ENCODE measurements at regions not wholly inside any gene's neighbourhood (a gene's known extent, or its start where the extent isn't known, plus 50 kb on each side); places are given as distances from the start of the nearest gene placed in this dataset.
A peak's percentile ranks its signal among the peaks of the same experiment; 100 is the strongest.

DNA sequence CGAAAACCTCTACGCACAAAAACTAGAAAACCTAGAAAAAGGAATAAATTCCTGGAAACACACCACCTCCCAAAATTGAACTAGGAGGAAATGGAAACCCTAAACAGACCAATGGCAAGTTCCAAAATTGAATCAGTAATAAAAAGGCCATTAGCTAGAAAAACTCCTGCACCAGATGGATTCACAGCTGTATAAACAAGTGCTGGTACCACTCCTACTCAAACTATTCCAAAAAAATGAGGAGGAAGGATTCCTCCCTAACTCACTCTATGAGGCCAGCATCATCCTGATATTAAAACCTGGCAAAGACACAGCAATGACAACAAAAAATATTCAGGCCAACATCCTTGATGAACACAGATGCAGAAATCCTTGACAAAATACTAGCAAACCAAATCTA lies 228.2 kb downstream of the CHRM2 start:
- Histone ChIP-seq H3K27ac (replicated peaks) (no peak overlapping the region), H3K36me3 (no peaks in the 10 kb centered on the region), H3K4me1 (peaks cover 9% of the 10 kb centered on the region), H3K9me3 (replicated peaks) (peaks cover 13% of the 10 kb centered on the region), H3K27me3 (ENCODE audit: low read depth) (no peaks in the 10 kb centered on the region), H3K4me3 (no peak overlapping the region)
- DNase-seq = no peak
- TF ChIP-seq, protein P1, sequence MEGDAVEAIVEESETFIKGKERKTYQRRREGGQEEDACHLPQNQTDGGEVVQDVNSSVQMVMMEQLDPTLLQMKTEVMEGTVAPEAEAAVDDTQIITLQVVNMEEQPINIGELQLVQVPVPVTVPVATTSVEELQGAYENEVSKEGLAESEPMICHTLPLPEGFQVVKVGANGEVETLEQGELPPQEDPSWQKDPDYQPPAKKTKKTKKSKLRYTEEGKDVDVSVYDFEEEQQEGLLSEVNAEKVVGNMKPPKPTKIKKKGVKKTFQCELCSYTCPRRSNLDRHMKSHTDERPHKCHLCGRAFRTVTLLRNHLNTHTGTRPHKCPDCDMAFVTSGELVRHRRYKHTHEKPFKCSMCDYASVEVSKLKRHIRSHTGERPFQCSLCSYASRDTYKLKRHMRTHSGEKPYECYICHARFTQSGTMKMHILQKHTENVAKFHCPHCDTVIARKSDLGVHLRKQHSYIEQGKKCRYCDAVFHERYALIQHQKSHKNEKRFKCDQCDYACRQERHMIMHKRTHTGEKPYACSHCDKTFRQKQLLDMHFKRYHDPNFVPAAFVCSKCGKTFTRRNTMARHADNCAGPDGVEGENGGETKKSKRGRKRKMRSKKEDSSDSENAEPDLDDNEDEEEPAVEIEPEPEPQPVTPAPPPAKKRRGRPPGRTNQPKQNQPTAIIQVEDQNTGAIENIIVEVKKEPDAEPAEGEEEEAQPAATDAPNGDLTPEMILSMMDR (IDR thresholded peaks at IDR 0.05; ENCODE audit: borderline replicate concordance) = no peak
- intact Hi-C loops (cut with micrococcal nuclease) = no loop called here

DNA sequence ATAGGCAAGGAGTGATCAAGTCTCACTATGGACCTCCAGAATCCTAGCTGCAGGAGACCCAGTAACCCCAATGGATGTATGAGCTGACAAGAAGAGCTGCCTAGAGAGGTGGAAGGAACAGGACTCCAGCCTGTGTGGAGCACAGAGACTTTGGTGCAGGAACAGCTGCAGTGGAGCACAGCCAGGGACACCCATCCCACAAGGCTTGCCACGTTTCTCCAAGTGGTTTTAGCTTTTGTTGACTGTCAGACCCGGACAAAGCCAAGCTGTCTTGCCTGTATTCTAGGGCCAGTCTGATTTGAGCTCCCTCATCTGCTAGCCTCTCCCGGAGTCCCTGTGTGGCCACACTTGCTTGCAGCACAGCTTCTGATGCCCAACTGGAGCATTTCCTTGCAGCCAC lies 224.7 kb downstream of the CHRM2 start:
- peak; percentile 17 for DNase-seq
- peaks cover 9% of the 10 kb centered on the region for H3K4me1 ChIP-seq
- H3K4me3 ChIP-seq = no peak overlapping the region
- intact Hi-C loops (cut with micrococcal nuclease) = no loop called here
- no peaks in the 10 kb centered on the region for H3K27me3 ChIP-seq (ENCODE audit: low read depth)
- TF ChIP-seq, protein P1 (IDR thresholded peaks at IDR 0.05; ENCODE audit: borderline replicate concordance) = no peak
- H3K36me3 ChIP-seq = no peaks in the 10 kb centered on the region
- H3K9me3 ChIP-seq (replicated peaks) = peaks cover 13% of the 10 kb centered on the region
- H3K27ac ChIP-seq (replicated peaks) = no peak overlapping the region

DNA sequence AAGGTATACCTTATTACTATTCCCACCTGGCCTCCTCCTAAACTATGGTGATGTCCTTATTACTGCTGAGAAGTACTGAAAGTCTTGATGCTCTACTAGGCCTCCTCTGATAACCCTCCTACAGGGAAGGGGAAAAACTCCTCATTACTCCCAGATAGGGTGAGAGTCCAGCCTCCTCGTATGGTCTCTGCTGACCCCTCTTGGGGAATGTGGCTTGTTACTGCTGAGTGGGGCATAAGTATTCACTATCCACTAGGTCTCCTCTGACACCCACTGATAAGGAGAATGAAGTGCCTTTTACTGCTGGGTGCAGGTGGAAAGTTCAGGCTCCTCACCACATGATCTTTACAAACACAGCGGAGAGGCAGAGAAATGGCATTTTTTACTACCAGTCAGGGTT lies 222.9 kb downstream of the CHRM2 start:
- Histone ChIP-seq H3K36me3 (no peaks in the 10 kb centered on the region), H3K4me1 (no peaks in the 10 kb centered on the region), H3K4me3 (no peak overlapping the region), H3K27ac (replicated peaks) (no peak overlapping the region), H3K9me3 (replicated peaks) (peaks cover 13% of the 10 kb centered on the region), H3K27me3 (ENCODE audit: low read depth) (no peaks in the 10 kb centered on the region)
- intact Hi-C loops (cut with micrococcal nuclease) = no loop called here
- TF ChIP-seq, protein P1 (IDR thresholded peaks at IDR 0.05; ENCODE audit: borderline replicate concordance) = peak; percentile 47
- DNase-seq = no peak

DNA sequence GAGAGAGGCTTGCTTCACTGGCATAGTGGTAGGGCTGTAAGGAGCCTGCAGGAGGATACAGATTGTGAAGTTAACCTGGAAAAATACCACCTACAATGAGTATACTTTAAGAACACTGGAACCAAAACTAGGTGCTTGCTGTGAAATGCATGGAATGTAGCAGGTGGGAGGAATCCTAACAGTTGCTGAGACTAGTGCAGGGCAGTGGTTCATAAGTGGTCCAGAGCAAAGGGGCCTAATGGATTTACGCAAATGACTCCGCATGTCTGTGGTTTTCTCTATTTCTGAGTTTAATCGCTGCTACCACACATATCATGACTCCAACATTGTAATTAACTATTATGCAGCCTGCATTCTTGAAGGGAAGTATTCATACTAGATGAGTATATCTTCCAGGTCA lies 218.4 kb downstream of the CHRM2 start:
- Histone ChIP-seq H3K9me3 (replicated peaks) (no peaks in the 10 kb centered on the region), H3K4me3 (no peak overlapping the region), H3K36me3 (no peaks in the 10 kb centered on the region), H3K27ac (replicated peaks) (no peak overlapping the region), H3K27me3 (ENCODE audit: low read depth) (no peaks in the 10 kb centered on the region), H3K4me1 (peaks cover 36% of the 10 kb centered on the region)
- TF ChIP-seq, protein P1 (IDR thresholded peaks at IDR 0.05; ENCODE audit: borderline replicate concordance) = no peak
- intact Hi-C loops (cut with micrococcal nuclease) = no loop called here
- no peak for DNase-seq

DNA sequence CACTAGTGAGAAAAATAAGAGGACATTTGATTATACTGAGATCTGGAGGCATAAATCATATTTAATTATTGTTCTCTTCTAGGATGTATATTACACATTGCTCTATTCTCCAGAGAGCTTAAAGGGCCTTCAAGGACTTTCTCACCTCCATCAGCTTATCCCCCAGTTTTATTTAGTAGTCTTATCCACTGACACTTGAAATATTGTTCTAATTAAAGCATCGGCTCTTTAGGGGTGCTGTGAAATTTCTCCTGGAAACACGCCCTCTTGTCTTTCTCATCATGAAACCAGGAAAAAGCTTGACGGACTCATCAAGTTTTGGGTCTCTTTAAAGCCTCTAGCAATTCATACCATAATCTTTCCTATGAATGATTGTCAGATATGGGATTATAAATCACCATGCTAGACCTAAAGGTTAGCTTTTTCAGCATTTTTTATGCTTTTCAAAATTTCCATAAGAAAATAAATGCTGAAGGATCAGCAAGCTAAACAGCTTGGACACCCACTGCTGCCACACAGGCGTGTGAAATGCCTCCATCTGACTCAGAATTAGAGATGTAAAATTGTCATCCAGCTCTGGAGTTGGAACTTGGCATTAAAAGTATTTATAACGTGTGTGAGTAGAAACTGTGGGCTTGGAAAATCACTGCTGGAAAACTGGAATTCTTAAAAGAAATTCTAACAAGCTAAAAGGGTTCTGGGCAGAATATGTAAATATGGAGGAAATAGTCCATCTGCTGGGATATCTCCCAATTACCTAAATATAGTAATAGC lies 216.3 kb downstream of the CHRM2 start:
- H3K9me3 ChIP-seq (replicated peaks) = no peaks in the 10 kb centered on the region
- TF ChIP-seq, protein P1 (IDR thresholded peaks at IDR 0.05; ENCODE audit: borderline replicate concordance) = no peak
- DNase-seq = no peak
- no peaks in the 10 kb centered on the region for H3K36me3 ChIP-seq
- no peaks in the 10 kb centered on the region for H3K27me3 ChIP-seq (ENCODE audit: low read depth)
- H3K27ac ChIP-seq (replicated peaks) = peak overlapping the region; percentile 79
- intact Hi-C loops (cut with micrococcal nuclease) = no loop called here
- peak overlapping the region; percentile 22 for H3K4me3 ChIP-seq
- peaks cover 46% of the 10 kb centered on the region for H3K4me1 ChIP-seq

All from left ventricle myocardium inferior (tissue), 1 donor.